Thoracic aorta (tissue), 2 donors: ENCODE measurements at regions not wholly inside any gene's neighbourhood (a gene's known extent, or its start where the extent isn't known, plus 50 kb on each side); places are given as distances from the start of the nearest gene placed in this dataset.

ENCODE experiments used
- ATAC-seq: fragments of 150-250 bp; one replicate; pipeline ENCODE4 v1.8.0; 2017; ENCODE audit warnings: low read depth; ENCODE audit not compliant: insufficient number of reproducible peaks, low FRiP score
- DNase-seq: peaks from one replicate; pipeline ENCODE4 v3.0.0-alpha.2; 2020; ENCODE audit warnings: low spot score
- H3K27ac ChIP-seq, 2 donors: fragments of 200-600 bp; sonication (generic); 1 replicate in 1 of 2; 2 replicates in 1 of 2; pipeline ENCODE4 v1.5.1; 2016; ENCODE audit warnings: mild to moderate bottlenecking in 2 of 2, moderate library complexity in 2 of 2
- H3K27me3 ChIP-seq: fragments of 200-600 bp; sonication (generic); replicated peaks from 2 replicates; pipeline ENCODE4 v1.6.0; 2016; ENCODE audit warnings: mild to moderate bottlenecking; ENCODE audit not compliant: insufficient read depth
- H3K36me3 ChIP-seq: fragments of 200-600 bp; sonication (generic); one replicate; pipeline ENCODE4 v1.5.1; 2016
- H3K4me1 ChIP-seq, 2 donors: fragments of 200-600 bp; sonication (generic); 1 replicate in 1 of 2; 2 replicates in 1 of 2; pipeline versions ENCODE4 v1.5.1 to v1.6.0; 2016; ENCODE audit warnings: low read depth in 2 of 2, mild to moderate bottlenecking in 1 of 2; ENCODE audit not compliant: control insufficient read depth in 1 of 2
- H3K4me3 ChIP-seq: fragments of 200-600 bp; sonication (generic); 2 replicates; pipeline ENCODE4 v1.5.1; 2016; ENCODE audit warnings: mild to moderate bottlenecking
- H3K9me3 ChIP-seq: fragments of 200-600 bp; sonication (generic); 2 replicates; pipeline ENCODE4 v1.5.1; 2016
- CTCF ChIP-seq: fragments of 200-600 bp; sonication (generic); IDR thresholded peaks from one replicate; pipeline ENCODE4 v1.5.1; 2019; ENCODE audit warnings: antibody characterized with exemption

- no peaks in the 10 kb centered on the region for H3K9me3 ChIP-seq
- TF ChIP-seq CTCF: no peak
- H3K4me3 ChIP-seq: no peak overlapping the region
- no peaks in the 10 kb centered on the region for H3K36me3 ChIP-seq
- no peak for DNase-seq
- H3K27ac ChIP-seq: no peak overlapping the region
- H3K4me1 ChIP-seq: no peaks in the 10 kb centered on the region
- no peak for ATAC-seq
- H3K27me3 ChIP-seq: no peaks in the 10 kb centered on the region
Measured at GRCh38 chr3:148208975-148209374, 488.7 kb upstream of the AGTR1 start.

GRCh38 chr3:148211725-148212124 is 486.0 kb upstream of the AGTR1 start:
- no peak overlapping the region for H3K4me3 ChIP-seq
- H3K27me3 ChIP-seq: no peaks in the 10 kb centered on the region
- no peaks in the 10 kb centered on the region for H3K9me3 ChIP-seq
- no peaks in the 10 kb centered on the region for H3K4me1 ChIP-seq
- no peak overlapping the region for H3K27ac ChIP-seq
- no peak for DNase-seq
- no peak for ATAC-seq
- no peak for TF ChIP-seq CTCF
- no peaks in the 10 kb centered on the region for H3K36me3 ChIP-seq

DNA sequence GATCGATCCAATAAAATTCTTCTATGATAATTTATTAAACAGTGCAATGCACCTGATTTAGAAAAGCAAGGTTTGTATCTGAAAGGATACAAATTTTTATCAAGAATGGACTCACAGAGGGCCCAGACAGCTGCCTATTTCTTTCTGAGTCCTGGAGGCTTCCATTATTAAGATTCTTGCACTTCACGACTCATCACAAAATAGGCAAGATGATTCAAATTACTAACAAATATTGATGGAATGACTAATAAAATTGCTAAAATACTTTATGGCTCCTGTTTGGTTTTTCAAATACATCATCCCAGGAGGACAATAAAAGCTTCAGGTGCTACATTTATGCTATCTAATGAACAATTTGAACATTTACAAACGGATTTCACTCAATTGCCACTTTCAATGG is 483.0 kb upstream of the AGTR1 start:
- no peak for ATAC-seq
- no peak for DNase-seq
- H3K9me3 ChIP-seq: no peaks in the 10 kb centered on the region
- no peaks in the 10 kb centered on the region for H3K4me1 ChIP-seq
- no peaks in the 10 kb centered on the region for H3K36me3 ChIP-seq
- H3K4me3 ChIP-seq: no peak overlapping the region
- no peak overlapping the region for H3K27ac ChIP-seq
- no peak for TF ChIP-seq CTCF
- H3K27me3 ChIP-seq: no peaks in the 10 kb centered on the region

- Histone ChIP-seq H3K4me1 (peaks cover 0 to 5% of the 10 kb centered on the region in 2 donors), H3K27me3 (no peaks in the 10 kb centered on the region), H3K36me3 (no peaks in the 10 kb centered on the region), H3K4me3 (no peak overlapping the region), H3K27ac (no peak overlapping the region), H3K9me3 (no peaks in the 10 kb centered on the region)
- no peak for ATAC-seq
- no peak for DNase-seq
- no peak for TF ChIP-seq CTCF
Measured at GRCh38 chr3:148217317-148217716, 480.4 kb upstream of the AGTR1 start.

DNA sequence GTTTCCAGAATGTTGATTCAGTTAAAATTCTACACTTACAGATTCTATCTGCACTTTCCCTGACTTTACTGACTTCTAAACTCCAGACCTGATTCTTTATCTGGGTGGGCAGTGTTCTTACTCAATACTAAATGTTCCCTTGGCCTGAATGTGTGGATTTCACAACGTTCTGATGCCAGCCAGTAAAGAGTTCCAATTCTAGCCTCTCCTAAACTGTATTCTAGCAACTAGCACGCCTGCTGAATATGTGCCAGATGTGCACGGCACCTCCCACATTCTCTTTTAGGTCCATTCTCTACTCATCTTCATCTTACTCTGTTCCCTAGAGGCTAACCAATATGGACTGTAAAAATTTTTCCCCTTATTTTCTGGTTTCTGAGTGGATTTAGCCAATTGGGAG is 479.5 kb upstream of the AGTR1 start:
- TF ChIP-seq CTCF: no peak
- H3K9me3 ChIP-seq: no peaks in the 10 kb centered on the region
- H3K4me3 ChIP-seq: no peak overlapping the region
- H3K27me3 ChIP-seq: no peaks in the 10 kb centered on the region
- no peak for ATAC-seq
- DNase-seq: no peak
- H3K4me1 ChIP-seq: peaks cover 0 to 11% of the 10 kb centered on the region in 2 donors
- H3K27ac ChIP-seq: no peak overlapping the region
- no peaks in the 10 kb centered on the region for H3K36me3 ChIP-seq
